OCI-M1 (cell line): ENCODE measurements at regions not wholly inside any gene's neighbourhood (a gene's known extent, or its start where the extent isn't known, plus 50 kb on each side); places are given as distances from the start of the nearest gene placed in this dataset.
"Not testable (repeated sequence)": the region's sequence is repeated elsewhere in the genome, so short reads cannot be mapped to it uniquely, and the experiment has no call there.

Experiments used
- DNase-seq: peaks from one replicate; lab custom pipeline; 2025; lab: John Stamatoyannopoulos, UW

DNA sequence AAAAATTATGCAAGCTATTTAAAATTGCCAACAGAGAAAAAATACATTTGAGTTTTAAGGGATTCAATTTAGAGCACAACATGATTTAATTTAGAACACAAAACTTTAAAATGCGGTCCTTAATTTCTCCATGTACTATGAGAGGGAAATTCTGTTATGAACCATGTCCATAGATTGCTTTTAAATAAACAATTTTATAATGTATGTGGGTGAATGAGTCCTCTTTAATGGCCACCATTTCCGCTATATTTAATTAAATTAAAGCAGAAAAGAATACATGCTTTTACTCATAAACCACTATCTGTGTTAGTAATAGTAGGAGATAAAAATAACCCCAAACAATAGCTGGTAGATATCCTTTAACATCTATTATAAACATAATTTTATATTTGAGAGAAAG is 914.6 kb downstream of the LTN1 start:
- no peak for DNase-seq

DNA sequence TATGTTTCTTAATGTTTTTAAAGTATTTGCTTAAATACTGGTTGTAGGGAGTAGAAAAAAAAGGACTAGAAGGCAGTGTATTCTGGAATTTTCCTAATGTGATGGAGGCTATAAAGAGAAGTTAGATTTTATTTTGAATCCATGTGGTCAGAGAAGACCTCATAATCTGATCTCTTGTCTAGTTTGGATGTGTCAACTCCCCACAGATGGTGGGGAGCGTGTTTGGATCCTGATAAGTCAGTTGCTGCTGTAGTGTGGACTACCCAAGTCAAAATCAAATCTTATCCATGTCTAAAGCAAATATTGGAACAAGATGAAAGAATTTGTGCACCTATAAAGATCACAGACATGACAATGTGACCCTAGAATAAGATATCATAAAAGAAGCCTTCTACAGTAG is 918.0 kb downstream of the LTN1 start:
- DNase-seq = peak; percentile 24

DNA sequence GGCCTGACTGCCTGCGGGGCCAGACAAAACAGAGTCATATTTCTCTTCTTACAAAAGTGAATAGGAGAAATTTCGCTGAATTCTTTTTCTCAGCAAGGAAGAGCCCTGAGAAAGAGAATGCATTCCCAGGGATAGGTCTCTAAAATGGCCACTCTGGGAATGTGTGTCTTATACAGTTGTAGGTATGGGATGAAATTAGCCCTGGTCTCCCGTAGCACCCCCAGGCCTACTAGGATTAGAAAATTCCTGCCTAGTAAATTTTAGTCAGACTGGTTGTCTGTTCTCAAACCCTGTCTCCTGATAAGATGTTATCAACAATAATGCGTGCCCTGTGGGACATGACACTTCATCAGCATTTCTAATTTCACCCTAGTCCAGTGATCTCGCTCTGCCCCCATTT is 920.1 kb downstream of the LTN1 start:
- no peak for DNase-seq

DNA sequence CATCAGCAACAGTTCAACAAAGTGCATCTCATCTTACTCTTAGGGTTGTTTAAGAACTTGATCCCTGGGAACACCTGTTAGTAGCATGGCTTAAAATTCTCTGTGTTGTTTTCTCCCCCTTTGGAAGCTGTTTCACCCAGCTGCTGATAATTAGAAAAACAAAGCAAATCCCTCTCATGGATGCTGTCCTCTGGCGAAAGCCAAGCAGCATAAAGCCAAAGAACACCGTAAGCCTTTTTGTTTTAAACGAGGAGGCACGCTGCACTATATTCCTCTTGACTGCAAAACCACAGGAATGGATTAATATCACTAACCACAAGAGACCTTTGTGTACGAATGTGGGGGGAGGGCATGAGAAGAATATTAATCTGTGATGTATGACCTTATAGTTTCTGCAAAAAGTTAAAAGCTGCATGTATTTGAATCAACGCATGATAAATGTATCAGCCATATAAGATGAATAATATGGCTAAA is 923.2 kb downstream of the LTN1 start:
- DNase-seq = no peak

DNA sequence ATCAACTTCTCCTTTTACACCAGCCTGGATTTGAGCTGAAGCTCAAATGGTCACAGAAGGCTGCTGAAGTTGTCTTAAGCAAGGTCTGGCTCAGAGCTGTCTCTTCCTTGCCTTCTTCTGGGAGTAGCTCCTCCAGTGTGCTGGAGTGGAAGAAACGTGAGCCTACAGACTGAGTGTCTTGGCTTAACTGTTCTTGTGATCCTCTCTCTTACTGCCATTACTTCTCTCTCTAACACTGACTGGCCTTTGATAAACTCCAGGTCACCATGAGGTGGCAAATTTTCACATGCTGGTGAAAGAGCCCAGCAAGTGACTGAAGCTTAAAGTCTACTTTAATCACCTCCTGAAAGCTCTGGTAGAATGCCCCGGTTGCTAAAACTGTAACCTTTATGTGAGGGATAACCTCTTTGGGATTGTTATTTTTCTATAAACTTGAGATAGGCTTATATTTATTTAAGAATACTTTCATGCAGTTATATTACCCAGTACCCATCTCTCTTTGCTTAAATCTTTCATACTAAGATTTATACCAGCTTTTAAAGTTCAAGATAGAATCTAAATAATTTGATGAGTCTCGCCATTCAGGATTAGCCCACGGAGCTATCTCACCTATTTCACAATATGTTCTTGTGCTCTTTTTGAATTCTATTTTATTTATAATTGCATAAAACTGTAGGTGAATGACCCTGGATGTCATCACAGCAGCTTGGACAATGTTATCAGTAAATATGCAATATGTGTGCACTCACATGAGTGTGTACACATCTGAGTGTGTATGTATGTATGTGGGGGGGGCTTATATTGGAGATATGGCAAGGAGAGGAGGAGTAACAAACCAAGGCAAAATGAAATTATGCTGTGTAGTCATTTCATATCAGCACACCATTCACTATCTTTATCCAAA is 924.0 kb downstream of the LTN1 start:
- DNase-seq = peak; percentile 72

DNA sequence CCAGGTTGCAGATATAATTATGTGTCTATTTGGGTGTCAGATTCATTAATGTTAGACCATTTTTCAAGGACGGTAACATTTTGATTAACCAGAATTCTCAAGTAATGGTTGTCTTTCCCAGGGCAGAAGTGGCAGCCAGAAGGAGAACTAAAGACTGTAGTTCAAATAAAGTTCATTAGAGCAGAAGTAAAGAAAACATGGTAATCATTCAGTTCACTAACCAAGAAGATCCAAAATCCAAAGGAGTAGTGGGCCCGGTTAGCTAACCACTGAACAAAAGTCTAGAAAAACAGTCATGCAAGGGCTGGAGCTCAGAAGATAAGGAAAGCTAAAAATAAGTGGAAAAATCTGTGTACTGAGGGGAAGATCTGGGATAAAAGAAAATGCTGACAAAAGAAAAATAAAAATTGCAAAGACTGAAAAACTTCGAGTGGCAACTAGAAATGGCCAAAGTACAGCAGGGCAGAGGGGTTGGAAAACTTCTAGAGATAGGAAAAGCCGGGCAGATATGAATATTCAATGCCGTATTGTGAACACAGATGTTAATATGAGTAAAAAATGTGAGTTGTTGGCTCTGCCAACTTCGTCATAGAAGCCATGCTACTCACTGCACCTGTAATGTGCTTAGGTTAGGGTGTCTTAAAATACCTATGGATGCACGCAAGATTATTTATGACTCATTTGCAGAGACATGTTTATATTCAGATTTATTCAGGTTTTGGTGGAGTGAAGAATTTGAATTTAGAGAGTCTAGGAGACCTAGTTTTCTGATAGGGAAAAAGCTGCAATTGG is 925.9 kb downstream of the LTN1 start:
- no peak for DNase-seq

DNA sequence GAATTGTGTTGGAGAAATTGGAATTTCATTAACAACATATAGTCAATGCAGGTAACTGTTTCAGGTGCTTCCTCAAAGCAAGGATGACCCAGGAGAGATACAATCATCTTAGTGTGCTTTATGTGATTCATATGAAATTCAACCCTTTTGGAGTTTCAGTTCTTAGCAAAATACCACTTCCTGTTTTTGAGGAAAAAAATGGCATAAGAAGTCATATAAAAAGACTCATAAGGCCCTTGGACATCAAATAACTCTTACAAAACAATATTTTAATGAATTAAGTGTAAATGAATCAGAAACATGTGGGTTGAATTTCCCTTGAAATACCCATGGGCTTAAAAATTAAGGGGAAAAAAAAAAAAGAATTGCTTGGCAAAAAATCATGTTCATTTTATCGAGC is 926.6 kb downstream of the LTN1 start:
- peak; percentile 57 for DNase-seq

DNA sequence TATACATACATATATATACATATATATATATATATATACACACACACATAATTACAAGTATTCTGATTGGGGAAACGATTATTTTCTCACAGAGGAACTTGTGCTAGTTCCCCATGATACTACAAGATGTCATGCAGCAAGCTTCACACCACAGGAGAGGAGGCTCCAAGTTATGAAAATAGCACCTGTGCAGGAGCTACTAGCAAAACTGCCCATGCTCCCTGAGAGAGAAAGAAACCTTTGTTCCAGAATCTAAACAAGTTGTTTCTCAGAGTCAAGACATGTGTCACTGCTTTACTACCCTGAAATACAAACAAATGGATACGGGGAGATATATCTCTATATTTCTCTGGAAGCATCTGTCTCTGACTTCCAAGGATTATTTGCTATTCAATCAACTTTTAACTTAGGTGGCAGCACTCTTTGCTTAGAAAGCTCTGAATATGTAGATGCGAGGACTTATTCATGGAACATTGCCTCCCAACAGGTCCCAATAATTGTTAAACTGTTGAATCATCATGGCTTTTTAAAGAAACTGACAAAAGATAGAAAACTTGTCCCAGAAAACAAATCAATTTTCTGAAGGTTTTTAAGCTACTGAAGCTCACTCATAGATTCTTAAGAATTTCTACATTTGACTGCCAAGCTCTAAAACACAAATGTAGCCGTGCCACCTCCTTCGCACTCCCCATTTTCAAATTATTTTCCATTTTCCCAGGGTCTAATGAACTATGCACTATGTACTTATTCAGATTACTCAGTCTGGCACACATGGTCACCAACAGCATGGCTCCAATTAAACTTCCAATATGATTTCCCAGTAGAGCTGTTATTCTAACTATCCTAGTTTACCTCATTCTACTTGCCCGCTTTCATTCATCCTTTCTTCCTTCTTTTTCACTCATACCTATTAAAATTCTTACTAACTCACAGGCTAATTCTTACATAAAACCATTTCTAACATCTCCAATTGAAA is 929.1 kb downstream of the LTN1 start:
- DNase-seq = no peak

DNA sequence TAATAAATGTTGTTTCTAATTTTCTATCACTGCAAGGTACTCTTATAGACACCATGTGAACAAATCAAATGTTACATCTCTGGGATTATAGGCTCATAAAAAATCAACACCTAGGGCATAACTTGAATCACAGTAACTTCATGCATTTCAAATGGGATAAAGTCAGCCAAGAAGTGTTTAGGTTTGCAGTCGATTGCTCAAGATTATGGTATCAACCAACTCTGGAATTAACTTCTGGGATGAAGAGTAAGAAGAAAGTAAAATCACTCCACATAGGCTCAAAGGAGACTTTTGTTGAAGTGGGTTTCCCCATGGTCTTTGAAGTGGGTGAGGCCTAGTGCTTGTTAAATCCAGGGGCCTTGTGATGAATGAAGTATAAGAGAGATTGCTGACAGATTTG is 939.7 kb downstream of the LTN1 start:
- DNase-seq = not testable (repeated sequence)

DNA sequence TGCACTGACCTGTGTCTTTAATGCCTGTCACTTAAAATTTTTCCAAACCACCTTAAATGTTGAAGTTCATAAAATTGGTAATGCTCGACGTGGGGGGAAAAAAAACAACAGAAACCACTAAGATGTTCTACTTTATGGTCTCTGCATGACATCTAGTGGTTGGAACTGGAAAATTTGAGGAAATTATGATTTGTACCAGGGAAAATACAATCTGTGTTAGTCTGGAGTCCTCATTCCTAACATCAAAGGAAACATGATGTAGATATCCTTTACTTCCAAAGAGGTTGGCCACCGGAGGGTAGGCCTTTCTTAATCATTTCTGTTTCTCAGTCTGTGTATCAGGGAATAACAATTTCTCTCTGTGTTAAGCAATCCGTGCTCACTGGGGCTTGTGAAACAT is 941.0 kb downstream of the LTN1 start:
- peak; percentile 71 for DNase-seq

DNA sequence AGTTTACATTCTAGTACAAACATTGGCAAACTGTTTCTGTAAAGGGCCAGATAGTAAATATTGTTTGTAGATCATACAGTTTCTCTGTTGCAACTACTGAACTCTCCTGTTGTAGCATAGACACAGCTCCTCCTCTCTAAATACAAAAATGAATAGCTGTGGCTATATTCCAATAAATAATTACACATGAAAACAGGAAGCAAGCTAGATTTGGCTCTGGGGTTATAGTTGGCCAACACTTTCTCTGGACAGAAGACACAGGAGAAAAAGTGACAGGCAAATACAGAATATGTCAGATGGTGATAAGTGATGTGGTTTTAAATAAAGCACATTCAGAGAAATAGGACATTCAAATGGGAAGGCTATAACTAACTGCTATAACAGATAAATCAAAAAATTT is 957.0 kb downstream of the LTN1 start:
- peak; percentile 9 for DNase-seq

DNA sequence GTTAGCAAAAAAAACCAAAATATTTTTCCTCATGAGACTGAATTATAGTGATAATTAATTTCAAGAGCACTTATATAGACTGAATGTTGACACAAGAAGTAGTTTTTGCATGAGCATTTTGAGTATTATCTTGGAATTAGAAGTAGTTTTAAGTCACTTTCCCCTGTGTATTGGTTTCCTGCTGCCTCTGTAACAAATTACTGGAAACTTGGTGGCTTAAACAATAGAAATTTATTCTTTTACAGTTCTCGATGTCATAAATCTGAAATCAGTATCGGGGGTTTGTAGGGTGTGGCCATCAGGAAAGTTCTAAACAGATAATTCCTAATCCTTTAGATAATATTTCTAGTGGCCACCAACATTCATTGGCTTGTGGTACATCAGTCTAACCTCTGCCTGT is 957.8 kb downstream of the LTN1 start:
- not testable (repeated sequence) for DNase-seq

DNA sequence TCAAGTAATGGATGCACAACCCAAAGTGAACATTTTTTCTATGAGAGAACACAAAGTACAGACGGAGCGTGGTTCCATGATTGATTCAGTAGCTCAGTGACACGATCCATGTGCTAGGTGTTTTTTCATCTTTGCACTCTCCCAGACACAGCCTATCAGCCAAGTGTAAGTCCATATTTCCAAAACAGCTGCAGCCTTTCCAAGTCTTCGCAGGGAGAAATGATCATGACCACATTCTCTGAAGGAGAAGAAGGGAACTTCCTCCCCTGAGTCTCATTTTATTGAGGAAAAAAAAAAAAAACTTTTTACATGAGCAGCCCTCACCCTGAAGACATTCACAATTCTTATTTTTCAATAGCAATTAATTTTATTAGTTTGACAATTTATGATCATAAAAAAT is 958.3 kb downstream of the LTN1 start:
- not testable (repeated sequence) for DNase-seq

DNA sequence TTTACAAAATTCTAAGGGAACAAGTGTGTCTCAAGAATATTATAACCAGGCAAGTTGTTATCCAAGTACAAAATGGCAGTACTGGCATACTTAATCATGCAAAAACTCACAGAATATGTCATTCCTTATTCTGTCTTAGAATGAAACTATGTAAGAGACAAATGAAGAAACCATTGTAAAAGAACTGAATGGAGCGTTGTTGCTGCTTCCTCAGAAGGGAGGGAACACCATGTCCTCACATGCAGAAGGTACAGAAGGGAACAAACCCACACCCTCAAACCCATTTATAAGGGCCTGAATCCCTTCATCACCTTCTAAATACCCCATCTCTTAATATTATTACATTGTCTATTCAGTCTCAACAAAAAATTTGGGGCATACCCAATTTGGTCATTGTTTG is 960.0 kb downstream of the LTN1 start:
- DNase-seq = not testable (repeated sequence)

DNA sequence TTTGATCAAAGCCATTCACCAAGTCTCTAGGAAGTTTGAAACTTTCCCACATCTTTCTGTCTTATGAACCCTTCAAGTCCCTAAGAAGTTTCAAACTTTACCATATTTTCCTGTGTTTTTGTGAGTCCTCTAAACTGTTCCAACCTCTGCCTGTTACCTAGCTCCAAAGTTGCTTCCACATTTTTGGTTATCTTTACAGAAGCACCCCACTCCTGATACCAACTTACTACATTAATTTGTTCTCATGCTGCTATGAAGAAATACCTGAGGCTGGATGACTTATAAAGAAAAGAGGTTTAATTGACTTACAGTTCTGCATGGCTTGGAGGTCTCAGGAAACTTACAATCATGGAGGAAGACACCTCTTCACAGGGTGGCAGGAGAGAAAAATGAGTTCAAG is 961.6 kb downstream of the LTN1 start:
- DNase-seq = not testable (repeated sequence)

DNA sequence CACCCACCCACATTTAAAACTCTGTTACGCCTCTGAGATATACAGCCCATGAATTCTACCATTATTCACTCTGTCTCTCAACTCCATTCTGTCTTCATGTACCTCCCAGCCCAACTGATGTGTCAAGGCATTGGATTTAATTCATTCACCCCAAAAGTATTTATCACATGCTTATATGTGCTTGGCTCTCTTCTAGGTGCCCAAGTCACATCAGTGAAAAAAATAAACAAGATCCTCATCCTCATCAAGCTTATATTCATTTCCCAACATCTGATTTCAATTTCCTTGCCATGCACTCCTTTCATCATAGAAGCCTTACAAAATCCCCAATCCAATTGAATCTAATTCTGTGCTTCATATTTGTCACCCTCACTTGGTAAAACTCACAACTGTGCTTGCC is 967.6 kb downstream of the LTN1 start:
- DNase-seq = no peak

DNA sequence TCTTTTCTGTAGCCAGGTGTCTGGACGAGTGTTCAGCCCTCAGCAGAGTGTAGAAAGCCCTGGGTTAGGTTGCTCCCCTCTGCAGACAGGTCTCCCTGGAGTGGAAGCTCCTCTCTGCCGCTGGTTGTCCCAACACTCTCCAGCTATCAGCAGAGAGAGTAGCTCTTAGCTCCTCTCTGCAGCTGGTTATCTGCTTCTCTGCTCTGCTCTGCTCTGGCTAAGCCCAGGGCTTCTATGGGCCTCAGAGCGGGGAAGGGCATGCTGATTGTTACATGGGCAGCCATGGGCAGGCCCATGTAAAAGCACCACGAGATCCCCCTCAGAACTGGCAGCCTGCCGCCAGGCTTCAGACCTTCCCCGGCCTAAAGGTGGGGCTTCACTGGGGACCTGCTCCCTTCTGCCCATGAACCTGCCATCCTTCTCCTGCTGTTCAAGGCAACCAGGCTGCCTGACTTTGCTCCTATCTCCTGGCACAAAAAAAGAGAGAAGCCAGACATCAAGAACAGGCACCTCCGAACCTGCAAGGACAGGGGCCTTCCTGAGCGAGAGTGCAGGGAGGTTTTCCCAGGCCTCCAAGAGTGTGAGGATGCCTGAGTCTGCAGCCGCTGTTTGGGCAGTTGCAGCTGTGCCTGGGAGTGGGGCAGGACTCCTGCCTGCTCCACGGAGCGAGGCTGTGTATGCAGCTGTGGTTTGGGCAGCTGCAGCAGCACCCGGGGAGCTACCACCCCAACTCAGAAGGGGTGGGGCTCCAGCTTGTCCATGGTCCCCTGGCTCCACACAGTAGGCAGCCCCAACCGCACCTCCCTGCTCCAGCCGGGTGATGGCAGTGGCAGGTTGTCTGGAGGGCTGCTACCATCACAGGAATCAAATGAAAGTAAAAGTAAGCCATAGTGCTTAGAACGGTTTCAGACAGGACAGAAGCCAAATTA is 973.7 kb downstream of the LTN1 start:
- DNase-seq = peak; percentile 78

DNA sequence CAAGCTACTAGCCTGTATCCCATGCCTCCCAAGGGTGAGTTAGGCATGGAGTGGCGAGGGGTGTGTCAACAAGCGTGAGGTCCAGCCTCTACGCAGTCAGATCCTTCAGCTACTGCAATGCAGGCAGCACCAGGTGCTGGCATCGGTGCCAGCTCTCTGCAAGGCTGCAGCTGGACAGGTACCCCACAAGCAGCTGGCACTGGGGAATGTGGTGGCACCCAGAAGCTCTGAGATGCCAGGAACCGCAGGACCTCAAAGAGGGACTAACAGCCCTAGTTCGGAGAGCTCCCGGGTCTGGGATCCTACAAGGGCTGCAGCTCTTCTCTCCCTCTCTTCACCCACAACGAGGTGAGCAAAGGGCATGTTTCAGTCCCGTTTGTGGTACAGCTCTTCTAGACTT is 974.5 kb downstream of the LTN1 start:
- DNase-seq = no peak

DNA sequence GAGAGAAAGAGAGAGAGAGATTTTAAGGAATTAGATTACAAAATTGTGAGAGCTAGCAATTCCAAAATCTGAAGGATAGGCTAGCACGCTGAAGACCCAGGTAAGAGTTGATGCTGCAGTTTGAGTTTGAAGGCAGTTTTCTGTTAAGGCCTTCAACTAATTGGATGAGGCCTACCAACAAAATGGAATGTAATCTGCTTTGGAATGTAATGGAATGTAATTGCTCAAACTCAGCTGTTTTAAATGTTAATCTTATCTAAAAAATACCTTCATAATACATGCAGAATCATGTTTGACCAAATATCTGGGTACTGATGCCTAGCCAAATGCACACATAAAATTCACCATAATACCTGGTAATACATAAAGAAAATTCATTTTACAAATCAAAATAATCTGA is 976.1 kb downstream of the LTN1 start:
- DNase-seq = no peak

DNA sequence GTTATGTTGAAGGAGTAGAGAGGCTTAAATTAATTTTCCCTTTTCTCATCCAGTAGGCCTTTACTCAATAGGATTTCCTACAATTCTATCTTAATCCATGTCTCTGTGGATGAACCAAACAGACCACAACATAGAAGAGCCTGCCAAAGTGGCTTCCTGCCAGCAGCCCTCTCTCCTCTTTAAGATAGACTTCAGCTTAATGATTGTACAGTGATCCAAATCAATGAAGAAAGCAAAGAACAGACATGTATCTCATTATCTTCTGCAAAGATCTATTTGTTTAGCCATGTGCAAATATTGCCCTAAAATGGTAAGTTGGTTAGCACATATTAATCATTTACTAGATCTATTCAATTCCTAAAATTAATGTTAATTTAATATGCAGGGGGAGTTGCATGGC is 979.6 kb downstream of the LTN1 start:
- not testable (repeated sequence) for DNase-seq

DNA sequence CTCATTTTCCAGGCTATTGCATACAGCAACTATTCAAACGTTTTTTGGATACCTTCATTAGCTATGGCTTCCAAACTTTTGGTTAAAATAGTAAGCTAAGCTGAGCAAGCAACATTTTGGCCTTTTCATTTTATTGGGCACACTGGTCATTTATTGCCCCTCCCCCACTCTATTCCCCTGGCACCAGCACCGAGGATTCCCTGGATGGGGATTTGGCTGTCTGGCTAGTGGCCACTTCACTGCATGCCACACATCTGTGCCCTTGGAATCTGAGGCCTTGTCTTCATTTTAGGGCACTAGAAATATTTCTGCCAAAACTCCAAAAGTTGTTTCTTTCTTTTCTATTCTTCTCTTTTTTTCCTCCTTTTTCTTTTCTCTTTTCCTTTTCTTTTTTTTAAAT is 980.7 kb downstream of the LTN1 start:
- not testable (repeated sequence) for DNase-seq
